ENCODE measurements at regions not wholly inside any gene's neighbourhood (a gene's known extent, or its start where the extent isn't known, plus 50 kb on each side); places are given as distances from the start of the nearest gene placed in this dataset.

- no peak for DNase-seq
Measured at GRCh38 chr4:4771160-4771559, 88.3 kb upstream of the MSX1 start.

- DNase-seq = no peak
Measured at GRCh38 chr4:4770610-4771009, 88.9 kb upstream of the MSX1 start.

DNA sequence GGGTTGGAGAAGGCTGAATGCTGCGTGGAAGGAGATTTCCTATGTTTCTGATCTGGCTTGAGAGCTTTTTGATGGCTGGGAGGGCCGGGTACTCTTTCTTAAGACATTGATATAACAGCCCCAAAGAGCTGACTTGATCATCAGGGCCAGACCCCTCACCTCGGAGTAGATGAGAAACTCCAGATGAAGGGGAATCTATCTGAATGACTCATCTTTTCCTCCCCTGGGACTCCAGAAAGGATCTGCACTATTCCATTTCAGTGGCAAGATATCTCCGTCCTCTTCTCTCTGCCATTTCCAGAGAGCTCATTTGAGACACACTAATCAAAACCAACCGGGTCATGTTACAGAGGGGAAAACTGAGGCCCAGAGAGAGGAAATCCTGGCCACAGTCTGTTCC lies 92.9 kb upstream of the MSX1 start:
- no peak for DNase-seq

DNA sequence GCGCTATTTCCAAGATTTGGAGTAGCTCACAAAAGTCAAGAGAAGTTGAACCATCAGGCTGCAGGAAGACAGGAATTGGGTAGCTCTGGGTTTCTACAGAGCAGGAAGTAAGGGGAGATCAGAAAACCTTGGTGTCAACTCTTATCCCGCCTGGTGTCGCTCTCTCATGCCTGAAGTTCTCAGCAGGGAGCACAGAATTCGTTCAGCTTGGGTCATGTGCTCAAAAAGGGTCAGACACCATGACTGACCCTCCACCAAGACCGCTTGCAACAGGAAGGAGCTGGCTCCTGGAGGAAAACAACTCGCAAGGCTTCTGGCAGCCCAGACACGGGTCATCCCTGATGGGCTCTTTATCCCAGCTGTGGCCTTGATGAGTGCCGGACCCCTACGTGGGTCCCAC lies 93.7 kb upstream of the MSX1 start:
- DNase-seq = no peak

GRCh38 chr4:4764558-4764905 lies 94.9 kb upstream of the MSX1 start:
- no peak for DNase-seq

GRCh38 chr4:4763822-4764557 lies 95.5 kb upstream of the MSX1 start:
- no peak for DNase-seq

- DNase-seq = peak; percentile 97
Measured at GRCh38 chr4:4762909-4763821, 96.3 kb upstream of the MSX1 start.

DNA sequence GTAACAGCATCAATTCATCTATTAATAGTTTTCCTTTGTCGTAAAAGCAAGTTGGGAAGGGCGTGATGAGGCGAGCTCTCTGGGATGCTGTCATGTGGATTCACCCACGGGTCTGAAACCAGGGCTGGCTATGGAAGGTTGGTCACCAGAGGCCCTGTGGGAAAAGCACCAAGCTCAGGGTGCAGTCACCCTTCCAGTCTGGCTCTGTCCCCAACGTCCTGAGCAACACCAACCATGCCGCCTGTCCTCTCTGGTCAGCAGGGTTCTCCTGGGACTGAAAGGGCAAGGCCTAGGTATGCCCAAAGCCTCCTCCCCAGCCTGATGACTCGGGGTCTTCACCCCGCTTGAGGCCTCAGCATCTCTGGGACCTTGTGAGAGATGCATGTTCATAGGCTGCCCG lies 97.2 kb upstream of the MSX1 start:
- DNase-seq = no peak

DNA sequence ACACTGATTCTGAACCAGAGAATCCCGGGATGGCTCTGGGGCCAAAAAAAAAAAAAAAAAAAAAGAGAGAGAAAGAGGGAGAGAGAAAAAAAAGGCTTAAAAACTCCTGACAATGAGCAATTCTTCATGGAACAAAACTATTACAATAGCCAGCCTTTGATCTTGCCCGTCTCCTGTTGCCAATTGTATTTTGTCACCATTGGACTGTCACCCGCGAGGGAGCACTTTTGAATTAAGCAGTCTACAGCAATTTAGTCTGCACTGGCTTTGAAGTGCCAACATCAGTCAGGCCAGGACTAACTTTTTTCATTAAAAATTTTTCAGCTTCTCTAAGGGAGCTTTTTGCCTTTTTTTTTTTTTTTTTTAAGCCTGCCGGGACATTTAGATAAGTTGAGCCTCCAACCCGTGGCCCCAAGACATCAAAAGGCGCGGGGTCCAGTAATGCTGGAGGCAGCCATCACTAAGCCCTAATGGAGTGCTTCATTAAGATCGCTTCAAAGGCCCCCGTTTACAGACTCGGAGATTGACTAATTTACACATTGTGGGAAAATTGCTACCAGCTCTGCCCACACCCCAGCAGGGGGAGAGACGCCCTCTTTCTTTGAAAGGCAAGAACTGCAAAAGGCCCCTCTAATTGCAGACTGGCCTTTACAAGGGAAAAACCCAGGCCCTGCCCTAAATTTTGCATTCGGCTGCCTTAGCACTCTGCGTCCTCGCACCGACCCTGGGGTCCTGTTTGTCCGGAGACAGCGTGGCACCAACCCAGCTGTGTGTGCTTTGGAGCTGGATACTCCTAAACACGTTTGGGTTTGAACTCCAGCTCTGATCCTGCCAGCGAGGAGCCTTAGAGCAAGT lies 98.1 kb upstream of the MSX1 start:
- DNase-seq = peak; percentile 79

- DNase-seq = no peak
Measured at GRCh38 chr4:4759883-4760282, 99.6 kb upstream of the MSX1 start.

DNA sequence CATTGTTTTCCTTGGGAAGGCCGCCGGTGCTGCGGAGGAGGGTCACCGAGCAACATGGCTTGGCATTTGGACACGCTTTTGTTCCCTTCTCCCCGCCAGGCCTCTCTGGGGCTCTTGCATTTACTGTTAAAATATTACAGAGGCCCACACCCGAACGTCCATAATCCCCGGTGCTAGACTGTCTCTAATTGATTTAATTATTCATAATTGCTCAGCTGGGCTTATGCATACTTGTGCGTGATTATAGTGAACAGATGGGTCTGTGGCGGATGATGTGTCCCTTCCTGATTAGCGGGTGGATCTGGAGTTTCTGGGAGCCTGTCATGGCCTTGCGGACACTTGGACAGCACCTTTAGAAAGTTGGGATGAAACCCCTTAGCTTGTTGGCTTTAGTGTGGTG lies 100.2 kb upstream of the MSX1 start:
- no peak for DNase-seq

- no peak for DNase-seq
Measured at GRCh38 chr4:4758681-4759080, 100.8 kb upstream of the MSX1 start.

- DNase-seq = no peak
Measured at GRCh38 chr4:4755306-4755705, 104.2 kb upstream of the MSX1 start.

DNA sequence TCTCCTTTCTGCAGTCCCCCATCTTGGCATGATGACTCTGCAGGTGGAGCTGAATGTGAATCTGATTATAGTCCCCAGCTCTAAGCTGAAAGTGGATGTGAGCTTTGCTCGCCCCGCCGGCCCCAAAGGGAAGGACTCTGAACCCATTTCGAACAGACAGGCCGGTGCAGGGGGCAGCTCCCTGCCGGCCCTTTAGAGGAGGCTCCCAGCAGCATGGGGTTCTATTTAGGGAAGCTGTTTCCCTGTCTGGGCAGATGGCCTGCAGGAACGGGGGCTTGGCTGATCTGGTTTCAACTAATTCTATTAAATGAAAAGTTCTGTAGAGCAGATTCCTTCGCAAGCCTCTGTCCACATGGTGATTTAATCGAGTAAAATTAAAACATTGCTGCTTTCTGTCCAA lies 104.8 kb upstream of the MSX1 start:
- no peak for DNase-seq

GRCh38 chr4:4753643-4754042 lies 105.8 kb upstream of the MSX1 start:
- no peak for DNase-seq

DNA sequence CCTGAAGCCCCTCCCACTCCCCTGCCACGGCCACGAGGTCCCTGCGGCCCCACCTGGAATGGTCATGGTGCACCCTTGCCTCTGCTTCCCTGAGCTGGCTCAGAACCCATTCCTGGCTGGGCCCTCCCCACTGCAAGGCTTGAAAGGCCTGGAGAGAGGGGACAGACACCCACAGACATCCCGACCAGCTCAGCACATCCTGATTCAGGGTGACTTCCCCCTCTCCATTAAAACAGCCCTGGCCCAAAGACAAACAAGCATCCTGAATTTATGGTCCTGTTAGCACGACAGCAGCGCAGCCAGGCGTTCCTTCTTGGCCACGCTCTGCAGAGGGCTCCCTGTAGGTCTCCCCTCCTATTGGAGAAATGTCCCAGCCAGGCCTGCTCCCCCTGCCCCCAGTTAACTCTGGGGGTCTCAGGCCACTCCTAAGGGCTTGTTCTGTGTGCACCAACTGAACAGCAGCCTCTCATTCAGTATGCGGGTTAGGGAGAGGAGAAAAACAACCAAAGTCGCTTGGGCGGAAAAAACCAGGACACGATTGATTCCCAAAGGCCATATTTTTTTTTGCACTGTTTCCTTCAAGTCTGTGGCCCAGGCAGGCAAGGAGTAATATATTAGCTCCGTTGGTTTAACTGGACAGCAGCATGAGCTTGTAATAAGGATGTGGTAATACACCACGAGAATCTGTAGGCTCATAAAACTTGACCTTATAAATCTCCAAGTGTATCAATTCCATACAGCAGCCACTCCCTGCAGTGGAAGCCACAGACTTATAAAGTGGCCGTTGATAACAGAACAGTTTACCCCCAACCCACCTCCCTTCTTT lies 106.7 kb upstream of the MSX1 start:
- no peak for DNase-seq

DNA sequence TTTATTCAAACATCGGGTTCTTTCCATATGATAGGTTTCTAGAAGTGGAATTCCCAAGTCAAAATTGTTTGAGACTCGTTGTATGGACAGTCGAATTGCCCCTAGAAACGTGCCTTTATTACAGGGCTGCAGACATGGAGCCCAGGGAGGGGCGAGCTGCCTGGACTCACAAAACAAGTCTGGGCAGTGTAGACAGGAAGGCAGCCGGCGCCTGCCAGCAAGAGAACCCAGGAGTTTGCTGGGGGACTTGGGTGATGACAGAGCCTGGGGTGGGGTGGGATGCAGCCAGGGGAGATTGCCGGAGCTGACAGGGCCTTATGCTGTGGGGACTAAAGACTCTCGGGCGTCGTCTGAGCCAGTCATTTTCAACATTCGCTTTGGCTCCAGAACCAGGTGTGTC lies 107.4 kb upstream of the MSX1 start:
- peak; percentile 71 for DNase-seq

- DNase-seq = no peak
Measured at GRCh38 chr4:4750187-4750586, 109.3 kb upstream of the MSX1 start.

- no peak for DNase-seq
Measured at GRCh38 chr4:4749137-4749536, 110.3 kb upstream of the MSX1 start.

- DNase-seq = no peak
Measured at GRCh38 chr4:4746444-4746843, 113.0 kb upstream of the MSX1 start.

- DNase-seq = no peak
Measured at GRCh38 chr4:4740071-4740470, 119.4 kb upstream of the MSX1 start.

GRCh38 chr4:4735870-4736269 lies 123.6 kb upstream of the MSX1 start:
- DNase-seq = peak; percentile 69

Data from islet precursor cell (in vitro differentiated cells).